NB4 (cell line): ENCODE measurements at regions not wholly inside any gene's neighbourhood (a gene's known extent, or its start where the extent isn't known, plus 50 kb on each side); places are given as distances from the start of the nearest gene placed in this dataset.

ENCODE experiments used
- MYC ChIP-seq: IDR thresholded peaks from 2 replicates; pipeline ENCODE4 v1.6.1; 2011; ENCODE audit warnings: low read depth, low read length
- POLR2A ChIP-seq: IDR thresholded peaks from 2 replicates; pipeline ENCODE4 v1.6.1; 2011; ENCODE audit warnings: mild to moderate bottlenecking; ENCODE audit not compliant: insufficient read length; ENCODE audit errors: extremely low read depth
- TF ChIP-seq, protein P1 (sequence below): IDR thresholded peaks from one replicate; pipeline ENCODE4 v1.5.1; 2012; ENCODE audit warnings: low read depth, low read length
- TF ChIP-seq, protein P2 (sequence below): IDR thresholded peaks from 2 replicates; pipeline ENCODE4 v1.6.1; 2011; ENCODE audit warnings: low read depth, low read length

DNA sequence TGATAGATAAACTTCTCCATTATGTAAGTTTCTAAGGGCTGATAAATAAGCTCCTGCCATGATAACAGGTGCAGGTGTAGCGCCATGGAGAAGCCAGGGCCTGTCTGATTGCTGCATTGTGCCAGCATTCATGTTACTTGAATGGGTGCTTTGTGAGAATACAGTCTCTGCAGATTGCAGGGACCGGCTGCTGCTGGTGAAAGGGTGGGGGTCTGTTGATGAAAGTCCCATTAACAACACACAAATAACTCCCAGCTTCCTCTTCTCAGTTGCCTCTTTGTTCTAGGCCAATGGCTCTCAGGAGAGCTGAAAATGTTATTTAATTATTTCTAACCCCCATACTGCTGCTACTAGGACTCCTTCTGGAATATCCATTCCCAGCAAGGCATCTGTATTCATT lies 77.2 kb downstream of the RTP4 start:
- TF ChIP-seq, protein P1, sequence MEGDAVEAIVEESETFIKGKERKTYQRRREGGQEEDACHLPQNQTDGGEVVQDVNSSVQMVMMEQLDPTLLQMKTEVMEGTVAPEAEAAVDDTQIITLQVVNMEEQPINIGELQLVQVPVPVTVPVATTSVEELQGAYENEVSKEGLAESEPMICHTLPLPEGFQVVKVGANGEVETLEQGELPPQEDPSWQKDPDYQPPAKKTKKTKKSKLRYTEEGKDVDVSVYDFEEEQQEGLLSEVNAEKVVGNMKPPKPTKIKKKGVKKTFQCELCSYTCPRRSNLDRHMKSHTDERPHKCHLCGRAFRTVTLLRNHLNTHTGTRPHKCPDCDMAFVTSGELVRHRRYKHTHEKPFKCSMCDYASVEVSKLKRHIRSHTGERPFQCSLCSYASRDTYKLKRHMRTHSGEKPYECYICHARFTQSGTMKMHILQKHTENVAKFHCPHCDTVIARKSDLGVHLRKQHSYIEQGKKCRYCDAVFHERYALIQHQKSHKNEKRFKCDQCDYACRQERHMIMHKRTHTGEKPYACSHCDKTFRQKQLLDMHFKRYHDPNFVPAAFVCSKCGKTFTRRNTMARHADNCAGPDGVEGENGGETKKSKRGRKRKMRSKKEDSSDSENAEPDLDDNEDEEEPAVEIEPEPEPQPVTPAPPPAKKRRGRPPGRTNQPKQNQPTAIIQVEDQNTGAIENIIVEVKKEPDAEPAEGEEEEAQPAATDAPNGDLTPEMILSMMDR = no peak
- TF ChIP-seq MYC (no peak), POLR2A (no peak)
- TF ChIP-seq, protein P2, sequence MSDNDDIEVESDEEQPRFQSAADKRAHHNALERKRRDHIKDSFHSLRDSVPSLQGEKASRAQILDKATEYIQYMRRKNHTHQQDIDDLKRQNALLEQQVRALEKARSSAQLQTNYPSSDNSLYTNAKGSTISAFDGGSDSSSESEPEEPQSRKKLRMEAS = no peak
